PC-3 (cell line): ENCODE measurements at regions not wholly inside any gene's neighbourhood (a gene's known extent, or its start where the extent isn't known, plus 50 kb on each side); places are given as distances from the start of the nearest gene placed in this dataset.

Experiments
- ATAC-seq: fragments of 200-7000 bp; cut with Tn5 transposase; 2 replicates; pipeline ENCODE4 v1.9.1; 2020; ENCODE audit warnings: mild to moderate bottlenecking, moderate library complexity
- BruUV-seq: library from RNA; stranded (reverse); fragments of 400-500 nt; replicated peaks from 2 replicates; lab custom pipeline; 2021; lab: Mats Ljungman, UMichigan
- CTCF ChIA-PET: fragments of 300-600 bp; sonication (Branson Sonifier 250); formaldehyde crosslinking; loops from one replicate; lab custom pipeline; 2022; ENCODE audit warnings: antibody characterized with exemption; lab: Charles Lee
- POLR2A ChIA-PET: fragments of 300-600 bp; sonication (Branson Sonifier 250); formaldehyde crosslinking; loops from one replicate; lab custom pipeline; 2022; ENCODE audit warnings: antibody characterized with exemption; ENCODE audit not compliant: unreplicated experiment; lab: Charles Lee
- DNase-seq: peaks from one replicate; pipeline ENCODE4 v3.0.0-alpha.2; 2015
- H2AFZ ChIP-seq: fragments of 300-600 bp; sonication (generic); 2 replicates; pipeline ENCODE4 v1.6.0; 2016; ENCODE audit warnings: antibody characterized with exemption, low read length
- H3F3A ChIP-seq: fragments of 300-600 bp; sonication (generic); one replicate; pipeline ENCODE4 v1.6.0; 2017; ENCODE audit warnings: antibody characterized with exemption, low read length, control low read depth, mild to moderate bottlenecking; ENCODE audit not compliant: unreplicated experiment
- H3K27ac ChIP-seq: fragments of 300-600 bp; sonication (generic); 2 replicates; pipeline ENCODE4 v1.5.1; 2016; ENCODE audit warnings: mild to moderate bottlenecking, low read length
- H3K27me3 ChIP-seq: fragments of 300-600 bp; sonication (generic); 2 replicates; pipeline ENCODE4 v1.6.1; 2016; ENCODE audit warnings: low read length, mixed read lengths
- H3K36me3 ChIP-seq: fragments of 300-600 bp; sonication (generic); 2 replicates; pipeline ENCODE4 v1.6.1; 2016; ENCODE audit warnings: low read depth, mixed run types, low read length, mixed read lengths
- H3K4me1 ChIP-seq: fragments of 300-600 bp; sonication (generic); 2 replicates; pipeline ENCODE4 v1.5.1; 2016; ENCODE audit warnings: low read length; ENCODE audit not compliant: insufficient read depth
- H3K4me2 ChIP-seq: fragments of 300-600 bp; sonication (generic); 2 replicates; pipeline ENCODE4 v1.6.0; 2016; ENCODE audit warnings: low read length
- H3K4me3 ChIP-seq: fragments of 300-600 bp; sonication (generic); 2 replicates; pipeline ENCODE4 v1.5.1; 2016; ENCODE audit warnings: mild to moderate bottlenecking, low read length, mixed read lengths
- H3K79me2 ChIP-seq: fragments of 300-600 bp; sonication (generic); 2 replicates; pipeline ENCODE4 v1.6.1; 2017; ENCODE audit warnings: low read length, mixed read lengths
- H3K9ac ChIP-seq: fragments of 300-600 bp; sonication (generic); 2 replicates; pipeline ENCODE4 v1.6.0; 2016; ENCODE audit warnings: mild to moderate bottlenecking, low read length
- H3K9me2 ChIP-seq: fragments of 300-600 bp; sonication (generic); replicated peaks from 2 replicates; pipeline ENCODE4 v1.6.1; 2016; ENCODE audit warnings: mixed run types, low read length, mixed read lengths
- H3K9me3 ChIP-seq: fragments of 300-600 bp; sonication (generic); 2 replicates; pipeline ENCODE4 v1.6.1; 2016; ENCODE audit warnings: low read length, mixed read lengths
- H4K20me1 ChIP-seq: fragments of 300-600 bp; sonication (generic); 2 replicates; pipeline ENCODE4 v1.6.1; 2016; ENCODE audit warnings: low read length, mixed read lengths
- CTCF ChIP-seq: fragments of 300-600 bp; sonication (generic); conservative IDR thresholded peaks from 2 replicates; pipeline ENCODE4 v1.5.1; 2017; ENCODE audit warnings: antibody characterized with exemption, low read depth, mild to moderate bottlenecking, low read length
- EZH2 ChIP-seq: fragments of 300-600 bp; sonication (generic); IDR thresholded peaks from one replicate; pipeline ENCODE4 v1.6.1; 2017; ENCODE audit warnings: antibody characterized with exemption, mild to moderate bottlenecking, low read length; ENCODE audit not compliant: unreplicated experiment
- EZH2phosphoT487 ChIP-seq: fragments of 300-600 bp; sonication (generic); IDR thresholded peaks from 2 replicates; pipeline ENCODE4 v1.6.1; 2018; ENCODE audit warnings: mild to moderate bottlenecking, antibody characterized with exemption, low read length, borderline replicate concordance
- intact Hi-C: fragments of 100-400 bp; cut with micrococcal nuclease; formaldehyde crosslinking; loops from 2 replicates; pipeline ENCODE4 v1.9.0; 2023

- DNase-seq (no peak), ATAC-seq (peak; percentile 43; the same call in 1 of the 2 replicates)
- ChIA-PET CTCF (no interaction called here), POLR2A (no interaction called here)
- Histone ChIP-seq H3K79me2 (peaks cover 15% of the 10 kb centered on the region; the same call in 1 of the 2 replicates), H3K9me3 (no peaks in the 10 kb centered on the region), H3K27me3 (no peaks in the 10 kb centered on the region), H3K27ac (no peak overlapping the region), H3K4me2 (no peak overlapping the region), H3K9me2 (no peaks in the 10 kb centered on the region), H3K9ac (no peak overlapping the region), H3K4me3 (no peak overlapping the region), H2AFZ (no peak overlapping the region), H3F3A (no peaks in the 10 kb centered on the region), H3K36me3 (no peaks in the 10 kb centered on the region), H4K20me1 (no peaks in the 10 kb centered on the region), H3K4me1 (no peaks in the 10 kb centered on the region)
- TF ChIP-seq CTCF (no peak), EZH2phosphoT487 (no peak), EZH2 (no peak)
- no TSS peak for BruUV-seq
- intact Hi-C loops, result no loop called here
Measured at GRCh38 chr3:159238646-159239045, 436.8 kb downstream of the MFSD1 start.

- 0 out of 2 replicates have a peak, but pooled peaks cover 15% of the 10 kb centered on the region for H3K79me2 ChIP-seq
- ChIA-PET CTCF (no interaction called here), POLR2A (no interaction called here)
- ATAC-seq, result no peak
- no peak overlapping the region for H3K27ac ChIP-seq
- DNase-seq, result no peak
- H3K4me2 ChIP-seq, result no peak overlapping the region
- BruUV-seq, result no TSS peak
- no peaks in the 10 kb centered on the region for H3K36me3 ChIP-seq
- TF ChIP-seq CTCF, result no peak
- no peak for TF ChIP-seq EZH2
- no peak for TF ChIP-seq EZH2phosphoT487
- H3F3A ChIP-seq, result no peaks in the 10 kb centered on the region
- no peaks in the 10 kb centered on the region for H4K20me1 ChIP-seq
- no peak overlapping the region for H3K4me3 ChIP-seq
- H3K4me1 ChIP-seq, result no peaks in the 10 kb centered on the region
- H3K9ac ChIP-seq, result no peak overlapping the region
- intact Hi-C loops, result no loop called here
- H3K9me3 ChIP-seq, result no peaks in the 10 kb centered on the region
- no peaks in the 10 kb centered on the region for H3K9me2 ChIP-seq
- no peaks in the 10 kb centered on the region for H3K27me3 ChIP-seq
- H2AFZ ChIP-seq, result no peak overlapping the region
Measured at GRCh38 chr3:159239059-159239458, 437.2 kb downstream of the MFSD1 start.

- no TSS peak for BruUV-seq
- Histone ChIP-seq H3K27me3 (no peaks in the 10 kb centered on the region), H3K27ac (no peak overlapping the region), H3K4me3 (no peak overlapping the region), H3K4me2 (no peak overlapping the region), H3K9me3 (no peaks in the 10 kb centered on the region), H3K79me2 (no peaks in the 10 kb centered on the region), H3K4me1 (peaks cover 10% of the 10 kb centered on the region; the same call in 1 of the 2 replicates), H2AFZ (no peak overlapping the region), H3F3A (no peaks in the 10 kb centered on the region), H3K9me2 (no peaks in the 10 kb centered on the region), H3K36me3 (no peaks in the 10 kb centered on the region), H4K20me1 (no peaks in the 10 kb centered on the region), H3K9ac (no peak overlapping the region)
- ChIA-PET CTCF (no interaction called here), POLR2A (no interaction called here)
- ATAC-seq (no peak), DNase-seq (no peak)
- no peak for TF ChIP-seq CTCF
- no peak for TF ChIP-seq EZH2phosphoT487
- TF ChIP-seq EZH2, result no peak
- intact Hi-C loops, result no loop called here
Measured at GRCh38 chr3:159244933-159245332, 443.1 kb downstream of the MFSD1 start.
